Anterior cingulate cortex (tissue), 58 donors: ENCODE measurements at regions not wholly inside any gene's neighbourhood (a gene's known extent, or its start where the extent isn't known, plus 50 kb on each side); places are given as distances from the start of the nearest gene placed in this dataset.

ENCODE experiments used
- DNase-seq, 58 donors: peaks; one replicate each; lab custom pipeline; 2025; lab: John Stamatoyannopoulos, UW

DNA sequence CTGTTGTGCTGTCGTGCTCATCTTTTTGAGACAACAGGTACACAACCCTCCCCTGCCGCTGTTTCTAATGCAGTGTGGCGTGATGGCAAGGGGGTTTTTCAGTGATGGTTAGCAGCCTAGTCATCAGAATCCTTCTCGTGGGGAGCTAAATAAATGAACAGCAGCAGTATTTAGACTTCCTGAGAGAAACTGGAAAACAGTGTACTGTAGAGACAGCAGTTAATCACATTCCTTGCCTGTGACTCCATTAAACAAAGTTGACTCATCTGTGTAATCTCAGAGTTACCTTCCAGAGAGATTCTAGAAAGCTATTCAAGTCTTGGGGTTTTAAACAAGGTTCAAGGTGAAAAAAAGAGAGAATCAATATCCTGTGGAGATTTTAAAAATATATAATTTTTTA is 1753.2 kb upstream of the PCDH7 start:
- no peak for DNase-seq

DNA sequence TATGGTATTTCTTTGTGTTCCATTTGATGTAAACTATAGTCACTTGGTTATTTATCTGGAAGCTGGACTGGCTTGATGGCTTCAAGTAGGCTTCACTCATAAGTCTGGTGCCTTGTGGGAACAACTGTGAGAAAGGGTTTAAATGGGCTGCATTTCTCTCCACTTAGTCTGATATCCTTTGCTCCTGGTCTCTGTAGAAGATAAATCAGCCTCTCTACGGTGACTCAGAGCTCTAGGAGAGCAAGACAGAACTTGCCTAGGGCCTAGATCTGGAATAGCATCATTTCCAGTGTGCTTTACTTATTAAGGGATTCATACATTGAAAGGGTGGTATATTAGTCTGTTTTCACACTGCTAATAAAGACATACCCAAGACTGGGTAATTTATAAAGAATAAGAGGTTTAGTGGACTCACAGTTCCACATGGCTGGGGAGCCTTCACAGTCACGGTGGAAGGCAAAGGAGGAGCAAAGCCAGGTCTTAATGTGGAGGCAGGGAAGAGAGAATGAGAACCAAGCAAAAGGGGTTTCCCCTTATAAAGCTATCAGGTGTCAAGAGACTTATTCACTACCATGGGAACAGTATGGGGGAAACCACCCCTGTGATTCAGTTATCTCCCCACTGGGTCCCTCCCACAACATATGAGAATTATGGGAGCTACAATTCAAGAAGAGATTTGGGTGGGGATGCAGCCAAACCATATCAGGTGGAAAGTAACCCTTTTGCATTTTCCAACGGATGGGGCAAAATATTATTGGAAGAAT is 1746.4 kb upstream of the PCDH7 start:
- DNase-seq: no peak

DNA sequence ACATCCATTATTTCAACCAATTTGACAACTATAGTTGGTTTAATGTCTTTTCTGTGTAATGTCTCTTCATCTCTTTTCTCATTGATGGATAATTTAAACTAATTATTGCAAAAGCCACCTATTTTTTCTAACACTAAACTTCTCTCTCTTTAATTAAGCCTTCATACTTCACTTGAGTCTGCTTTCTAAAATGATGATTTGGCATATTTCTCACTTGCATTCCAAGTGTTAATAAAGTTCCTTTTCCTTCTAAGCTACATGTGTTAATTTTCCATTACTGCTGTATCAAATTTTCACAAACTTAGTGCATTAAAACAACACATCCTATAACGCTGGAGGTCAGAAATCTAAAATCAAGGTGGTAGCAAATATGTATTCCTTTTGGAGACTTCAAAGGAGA is 1743.8 kb upstream of the PCDH7 start:
- no peak for DNase-seq

DNA sequence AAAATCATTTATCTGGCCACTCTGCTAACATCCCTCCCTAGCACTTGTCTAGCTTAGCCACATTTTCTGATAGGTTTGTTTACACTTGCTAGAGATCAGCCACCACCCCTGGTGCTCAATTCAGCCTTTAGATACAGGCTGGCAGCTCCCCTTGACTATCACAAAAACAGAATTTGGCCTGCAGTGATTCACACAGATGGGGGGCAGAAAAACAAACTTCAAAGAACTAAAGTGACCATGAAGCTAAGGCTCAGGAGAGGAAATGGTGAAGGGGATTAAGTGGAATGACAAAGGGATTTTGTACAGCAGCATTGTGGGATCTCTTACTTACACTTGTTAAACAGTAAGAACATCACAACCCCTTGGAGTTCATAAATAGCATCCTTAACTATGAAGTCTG is 1718.0 kb upstream of the PCDH7 start:
- no peak for DNase-seq

DNA sequence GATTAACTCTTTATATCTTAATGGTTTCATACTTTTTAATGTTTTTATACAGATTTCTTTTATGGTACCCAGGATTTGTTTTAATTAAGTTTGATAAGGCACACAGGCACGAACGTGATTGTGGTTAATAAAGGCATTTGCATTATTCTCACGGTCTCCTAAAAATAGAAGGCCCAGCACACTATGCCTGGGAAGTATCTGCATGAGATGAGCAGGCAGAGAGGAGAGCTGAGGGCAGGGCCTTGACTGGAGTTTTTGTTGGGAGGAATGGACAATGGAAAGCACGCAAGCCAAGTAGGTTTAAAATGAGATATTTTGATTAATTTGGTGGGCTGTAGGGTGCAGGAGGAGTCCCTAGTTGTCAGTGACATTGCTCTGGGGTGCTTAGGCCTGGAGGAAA is 1714.3 kb upstream of the PCDH7 start:
- no peak for DNase-seq

DNA sequence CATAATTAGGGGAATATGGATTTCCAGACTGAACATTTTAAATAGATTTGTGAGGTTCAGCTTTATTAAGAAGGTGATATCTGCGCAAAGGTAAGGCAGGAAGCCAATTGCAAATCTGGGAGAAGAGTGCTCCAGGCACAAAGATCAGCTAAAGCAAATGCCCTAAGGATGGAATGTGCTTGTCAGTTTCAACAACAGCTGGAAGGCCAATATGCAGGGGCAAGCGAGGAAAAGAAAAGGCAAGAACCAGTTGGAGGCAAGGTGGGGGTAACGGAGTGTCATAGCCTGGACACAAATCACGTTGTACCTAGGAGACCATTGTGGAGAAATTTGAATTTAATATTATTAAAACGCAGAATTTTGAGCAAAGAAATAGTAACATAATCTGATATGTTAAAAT is 1710.3 kb upstream of the PCDH7 start:
- no peak for DNase-seq

DNA sequence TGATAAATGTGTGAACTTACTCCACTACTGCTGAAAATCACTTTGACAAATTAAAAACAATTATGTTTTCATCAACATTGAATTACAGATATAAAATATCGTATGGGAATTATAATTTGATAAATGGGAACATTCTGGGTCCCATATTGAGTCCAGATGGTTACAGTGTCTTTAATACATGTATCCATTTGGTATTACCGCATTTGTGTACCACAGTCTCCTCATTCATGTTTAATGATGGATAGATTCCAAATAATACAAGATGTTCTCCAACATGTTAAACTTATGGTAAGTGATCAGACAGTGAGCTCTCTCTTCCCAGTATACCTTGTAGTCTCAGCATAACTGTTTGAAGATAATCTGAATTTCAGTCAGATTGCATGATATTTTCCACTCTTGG is 1706.8 kb upstream of the PCDH7 start:
- no peak for DNase-seq

DNA sequence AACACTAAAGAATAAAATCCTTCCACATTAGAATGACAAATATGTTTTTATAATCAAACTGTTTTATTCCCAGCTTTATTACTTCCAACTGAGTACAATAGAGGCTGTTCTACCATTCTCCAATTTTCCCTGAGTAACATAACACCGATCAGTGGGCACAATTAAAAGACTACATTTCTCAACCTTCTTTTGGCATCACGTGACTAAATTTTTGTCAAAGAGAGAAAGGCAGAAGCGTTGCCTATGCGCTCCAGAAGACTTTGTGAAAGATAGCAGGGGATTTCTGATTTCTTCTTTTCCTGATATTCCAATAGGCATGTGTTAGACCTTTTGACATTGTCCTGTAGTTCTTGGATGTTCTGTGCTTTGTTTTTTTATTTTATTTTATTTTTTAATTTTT is 1705.6 kb upstream of the PCDH7 start:
- DNase-seq: no peak

DNA sequence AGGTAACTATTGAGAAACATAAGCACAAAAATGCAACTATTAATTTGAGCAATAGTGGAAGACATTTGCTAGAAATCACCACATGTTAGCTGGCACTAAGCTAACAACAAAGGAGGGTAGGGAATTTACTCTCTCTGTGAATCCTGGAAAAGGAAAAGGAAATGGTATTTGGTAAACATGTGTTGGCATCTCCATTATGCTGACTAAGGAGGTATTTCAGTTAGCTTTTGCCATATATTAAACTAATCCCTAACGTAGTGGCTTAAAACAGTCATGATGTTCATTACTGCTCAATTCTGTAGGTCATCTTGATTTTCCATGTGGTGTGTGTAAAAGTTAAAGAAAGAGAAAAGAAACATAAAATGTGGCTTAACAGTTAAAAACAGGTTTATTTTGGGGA is 1686.5 kb upstream of the PCDH7 start:
- DNase-seq: no peak

DNA sequence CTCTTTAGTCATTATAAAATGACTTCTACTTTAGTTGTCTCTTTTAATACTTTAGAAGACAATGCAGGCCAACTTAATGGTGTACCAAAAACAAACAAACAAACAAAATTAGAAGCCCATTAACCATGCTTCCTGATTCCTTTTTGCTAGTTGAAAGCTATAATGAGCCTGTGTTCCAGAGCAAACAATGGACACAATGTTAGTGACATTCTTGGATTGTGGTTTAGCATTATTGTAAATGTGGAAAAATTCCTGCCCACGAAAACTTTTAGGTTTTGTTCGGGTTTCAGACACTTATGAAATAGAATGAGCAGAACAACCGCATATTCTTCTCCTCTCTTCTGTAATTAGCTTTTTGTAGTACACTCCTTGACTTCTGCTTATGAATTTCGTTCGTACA is 1682.7 kb upstream of the PCDH7 start:
- DNase-seq: no peak

DNA sequence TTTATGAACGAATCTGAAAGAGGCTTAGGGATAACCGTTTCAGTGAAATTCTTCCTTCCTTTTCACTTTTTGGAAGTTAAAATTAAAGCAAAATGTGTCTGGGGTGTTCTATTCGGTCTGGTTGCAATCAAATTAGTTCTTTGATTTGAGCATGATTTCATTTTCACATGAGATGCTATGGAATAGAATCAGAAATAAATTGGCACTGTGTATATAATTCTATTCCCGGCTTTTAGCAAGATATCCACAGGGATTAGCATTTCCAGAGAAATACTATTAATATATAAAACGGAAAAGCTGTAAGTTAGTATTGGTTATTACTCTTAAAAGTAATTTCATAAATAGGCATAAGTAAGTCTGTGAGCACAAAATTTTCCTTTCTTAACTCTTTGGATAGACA is 1676.8 kb upstream of the PCDH7 start:
- DNase-seq: no peak

DNA sequence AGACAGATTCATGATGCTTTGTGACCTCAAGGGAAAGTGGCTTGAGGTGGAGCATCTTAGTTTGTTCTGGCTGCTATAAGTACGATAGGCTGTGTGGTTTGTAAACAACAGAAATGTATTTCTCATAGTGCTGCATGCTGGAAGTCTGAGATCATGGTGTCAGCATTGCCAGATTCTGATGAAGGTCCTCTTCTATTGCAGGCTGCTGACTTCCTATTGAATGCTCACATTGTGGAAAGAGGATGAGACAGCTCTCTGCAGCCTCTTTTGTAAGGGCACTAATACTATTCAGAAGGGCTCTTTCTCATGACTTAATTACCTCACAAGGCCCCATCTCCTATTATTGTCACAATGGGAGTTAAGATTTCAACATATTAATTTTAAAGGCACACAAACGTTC is 1674.0 kb upstream of the PCDH7 start:
- peak in 11 of 58 donors; percentile 0 to 44 (median 6) for DNase-seq

DNA sequence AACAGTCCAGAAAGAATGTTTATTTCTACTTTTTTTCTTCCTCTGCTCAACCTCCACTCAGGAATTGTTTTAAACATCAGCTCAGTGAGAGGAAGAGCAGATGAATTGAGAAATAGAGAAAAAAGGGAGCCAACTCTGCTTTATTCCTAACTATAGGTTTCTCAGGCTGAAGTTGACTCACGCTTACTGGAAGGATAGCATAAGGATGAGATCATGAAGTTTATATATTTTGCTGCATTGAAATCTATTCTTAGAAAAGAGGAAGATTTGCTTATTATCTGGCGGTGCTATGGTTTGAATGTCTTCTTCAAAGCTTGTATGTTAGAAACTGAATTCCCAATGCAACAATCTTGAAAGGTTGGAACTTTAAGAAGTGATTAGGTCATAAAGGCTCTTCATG is 1673.4 kb upstream of the PCDH7 start:
- DNase-seq: peak in 2 of 58 donors; percentile 3 to 4

DNA sequence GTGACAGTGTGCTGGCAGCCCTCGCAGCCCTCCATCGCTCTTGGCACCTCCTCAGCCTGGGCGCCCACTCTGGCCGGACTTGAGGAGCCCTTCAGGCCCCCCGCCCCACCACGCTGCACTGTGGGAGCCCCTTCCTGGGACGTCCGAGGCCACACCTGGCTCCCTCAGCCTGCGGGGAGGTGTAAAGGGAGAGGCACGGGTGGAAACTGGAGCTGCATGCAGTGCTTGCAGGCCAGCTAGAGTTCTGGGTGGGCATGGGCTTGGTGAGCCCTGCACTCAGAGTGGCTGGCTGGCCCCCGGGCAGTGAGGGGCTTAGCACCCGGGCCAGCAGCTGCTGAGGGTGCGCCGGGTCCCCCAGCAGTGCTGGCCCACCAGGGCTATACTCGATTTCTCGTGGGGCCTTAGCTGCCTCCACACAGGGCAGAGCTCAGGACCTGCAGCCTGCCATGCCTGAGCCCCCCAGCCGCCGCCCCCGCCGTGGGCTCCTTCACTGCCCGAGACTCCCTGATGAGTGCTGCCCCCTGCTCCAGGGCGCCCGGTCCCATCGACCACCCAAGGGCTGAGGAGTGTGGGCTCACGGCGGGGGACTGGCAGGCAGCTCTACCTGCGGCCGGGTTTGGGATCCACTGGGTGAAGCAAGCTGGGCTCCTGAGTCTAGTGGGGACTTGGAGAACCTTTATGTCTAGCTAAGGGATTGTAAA is 1672.7 kb upstream of the PCDH7 start:
- no peak for DNase-seq

DNA sequence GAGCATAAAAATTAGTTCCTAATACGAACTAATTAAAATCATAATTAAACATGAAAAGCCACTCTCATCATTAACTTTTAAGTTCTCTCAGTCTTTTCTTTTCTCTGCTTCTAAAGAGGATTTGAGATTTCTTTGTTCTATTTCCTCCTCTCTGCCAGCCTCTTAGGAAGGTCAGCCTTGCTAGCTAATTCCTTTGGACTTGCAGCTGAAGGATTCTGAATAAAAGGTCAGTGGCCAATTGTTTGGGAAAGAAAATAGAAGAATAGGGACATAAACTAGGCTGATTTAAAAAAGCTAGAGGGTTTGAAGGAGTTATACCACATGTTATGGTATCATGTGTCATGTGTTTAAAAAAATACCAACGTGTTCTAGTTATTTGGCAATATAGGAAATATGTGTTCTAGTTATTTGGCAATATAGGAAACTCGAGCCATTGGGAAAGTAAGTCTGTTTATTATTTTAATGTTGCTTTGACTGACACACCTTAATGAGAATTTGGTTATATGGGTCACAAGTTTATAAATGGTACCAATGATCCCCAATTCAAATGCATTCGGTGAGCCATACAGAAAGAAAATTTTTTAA is 1668.7 kb upstream of the PCDH7 start:
- no peak for DNase-seq

DNA sequence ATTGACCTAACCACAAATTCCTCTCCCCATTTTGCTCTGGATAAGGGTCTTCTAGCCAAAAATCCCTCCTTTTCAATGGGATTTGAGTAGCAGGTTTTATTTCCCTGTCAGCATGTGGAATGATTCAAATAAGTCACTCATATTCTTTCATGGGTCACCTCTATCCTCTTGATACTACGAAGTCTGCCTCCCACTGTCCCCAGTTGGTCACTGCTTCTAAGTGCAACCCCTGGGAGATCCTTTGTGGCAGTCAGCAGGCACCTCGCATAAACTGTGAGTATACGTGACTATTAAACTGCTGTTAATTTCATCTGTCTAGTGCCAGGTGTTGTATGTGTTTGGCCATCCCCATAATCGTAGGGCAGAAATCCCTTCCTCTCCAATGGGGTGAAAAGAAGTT is 1667.9 kb upstream of the PCDH7 start:
- no peak for DNase-seq

DNA sequence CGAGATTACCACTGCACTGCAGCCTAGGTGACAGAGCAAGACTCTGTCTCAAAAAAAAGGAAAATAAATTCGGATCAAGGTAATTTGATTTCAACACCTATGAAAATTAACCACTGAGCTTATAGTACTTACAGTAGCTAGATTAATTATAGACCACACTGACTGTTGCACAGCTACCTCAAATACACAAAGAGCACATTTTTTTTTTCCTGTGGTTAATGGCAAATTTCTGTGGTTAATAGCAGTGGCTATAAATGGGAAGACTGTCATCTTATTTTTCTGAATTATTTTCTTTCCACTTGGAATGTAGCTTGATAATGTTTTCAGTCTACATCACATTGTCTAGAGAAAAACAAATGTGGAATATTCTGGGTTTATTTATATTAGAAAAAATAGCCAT is 1661.6 kb upstream of the PCDH7 start:
- no peak for DNase-seq

DNA sequence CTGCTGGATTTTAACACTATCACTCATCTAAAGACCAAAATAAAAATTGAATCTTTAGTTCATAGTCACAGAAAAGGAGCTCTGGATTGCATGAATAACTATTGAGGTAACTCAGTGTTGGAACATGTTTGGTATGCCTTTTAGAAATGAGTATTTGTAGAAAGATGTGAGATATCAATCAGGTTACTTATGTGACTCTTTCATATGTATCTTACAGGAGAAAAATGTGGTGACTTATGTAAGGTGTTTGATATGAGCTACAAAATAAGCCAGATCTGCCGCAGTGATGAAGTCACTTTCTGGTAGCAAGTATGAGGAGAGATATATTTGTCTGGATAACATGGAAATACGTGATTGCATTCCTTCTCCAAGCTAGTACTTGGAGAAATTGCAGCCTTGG is 1653.3 kb upstream of the PCDH7 start:
- DNase-seq: no peak

DNA sequence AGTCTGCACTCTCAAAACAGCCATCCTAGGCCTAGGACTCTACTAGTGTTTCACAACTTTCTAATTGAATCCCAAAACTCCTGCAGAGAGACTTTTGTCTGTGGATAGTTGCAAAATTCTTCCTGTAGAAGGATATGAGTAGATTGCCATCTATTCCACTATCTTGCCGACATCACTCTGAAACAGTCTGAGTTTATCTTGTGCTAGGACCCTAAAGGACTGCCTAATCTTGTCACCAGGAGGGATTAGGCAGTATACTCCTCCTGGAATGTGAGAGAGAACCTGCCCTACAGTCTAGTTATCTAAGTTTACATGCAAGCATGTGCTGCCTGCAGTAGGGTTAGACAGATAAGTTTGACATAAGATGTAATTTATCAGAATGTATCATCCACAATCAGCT is 1646.6 kb upstream of the PCDH7 start:
- no peak for DNase-seq

DNA sequence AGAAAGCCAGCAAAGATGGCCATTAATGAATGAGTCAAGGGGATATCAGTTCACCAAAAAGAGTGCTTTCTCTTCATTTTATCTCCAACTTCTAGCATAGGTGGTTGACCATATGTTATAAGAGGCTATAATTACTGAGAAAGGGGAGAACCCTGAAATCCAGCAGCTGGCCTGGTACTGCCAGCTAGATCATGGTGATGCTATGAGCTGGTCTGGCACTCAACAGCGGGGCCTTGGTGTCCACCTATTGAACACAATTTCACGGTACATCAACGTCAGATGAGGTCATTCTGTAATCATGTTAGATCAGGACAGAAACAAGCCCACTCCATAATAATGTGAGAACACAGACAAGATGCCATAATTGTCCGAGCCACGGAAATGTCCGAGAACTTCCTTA is 1644.8 kb upstream of the PCDH7 start:
- DNase-seq: no peak

DNA sequence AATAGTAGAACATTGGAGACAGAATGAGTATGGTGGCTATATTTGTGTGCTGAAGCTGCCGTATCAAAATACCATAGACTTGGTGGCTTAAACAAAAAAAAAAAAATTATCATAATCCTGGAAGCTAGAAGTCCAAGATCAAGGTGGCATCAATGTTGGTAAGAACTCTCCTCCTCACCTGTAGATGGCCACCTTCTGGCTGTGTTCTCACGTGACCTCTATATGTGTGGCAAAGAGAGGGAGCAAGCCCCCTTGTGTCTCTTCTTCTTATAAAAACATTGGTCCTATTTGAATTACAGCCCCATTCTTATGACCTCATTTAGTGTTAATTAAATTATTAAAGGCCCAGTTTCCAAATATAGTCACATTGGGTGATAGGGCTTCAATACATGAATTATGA is 1640.9 kb upstream of the PCDH7 start:
- DNase-seq: no peak
